Neutrophil (primary cell): ENCODE measurements at regions not wholly inside any gene's neighbourhood (a gene's known extent, or its start where the extent isn't known, plus 50 kb on each side); places are given as distances from the start of the nearest gene placed in this dataset.

Experiments
- H3K27ac ChIP-seq: fragments of 200-600 bp; sonication (generic); 2 replicates; pipeline ENCODE4 v1.5.1; 2016; ENCODE audit warnings: mild to moderate bottlenecking, moderate library complexity
- H3K27me3 ChIP-seq: fragments of 200-600 bp; sonication (generic); 2 replicates; pipeline ENCODE4 v1.6.0; 2016; ENCODE audit warnings: mild to moderate bottlenecking
- H3K36me3 ChIP-seq: fragments of 200-600 bp; sonication (generic); 2 replicates; pipeline ENCODE4 v1.5.1; 2017
- H3K4me1 ChIP-seq, 2 experiments: fragments of 200-600 bp in 1 of 2; sonication (generic) in 1 of 2; 1 replicate in 1 of 2; 2 replicates in 1 of 2; pipeline versions ENCODE4 v1.5.1 to v1.6.1; 2013 to 2016; ENCODE audit warnings: low read depth in 1 of 2, low read length in 1 of 2, mild to moderate bottlenecking in 1 of 2, moderate library complexity in 1 of 2; ENCODE audit not compliant: control insufficient read depth in 1 of 2, insufficient read depth in 1 of 2
- H3K4me3 ChIP-seq, 2 experiments: fragments of 200-600 bp in 1 of 2; sonication (generic) in 1 of 2; 1 replicate in 1 of 2; 2 replicates in 1 of 2; pipeline ENCODE4 v1.5.1; 2013 to 2016; ENCODE audit warnings: low read depth in 1 of 2, low read length in 1 of 2, mild to moderate bottlenecking in 1 of 2, moderate library complexity in 1 of 2
- H3K9me3 ChIP-seq: fragments of 200-600 bp; sonication (generic); 2 replicates; pipeline ENCODE4 v1.5.1; 2016
- CTCF ChIP-seq: fragments of 200-600 bp; sonication (generic); IDR thresholded peaks from 2 replicates; pipeline ENCODE4 v1.5.1; 2016; ENCODE audit warnings: antibody characterized with exemption

- no peaks in the 10 kb centered on the region for H3K36me3 ChIP-seq
- H3K4me1 ChIP-seq, result no peaks in the 10 kb centered on the region
- H3K9me3 ChIP-seq, result no peaks in the 10 kb centered on the region
- no peak overlapping the region for H3K4me3 ChIP-seq
- H3K27me3 ChIP-seq, result no peaks in the 10 kb centered on the region
- H3K27ac ChIP-seq, result no peak overlapping the region
- no peak for TF ChIP-seq CTCF
Observed at GRCh38 chr13:54640719-54641118, 1612.1 kb downstream of the OLFM4 start.

- Histone ChIP-seq H3K36me3 (no peaks in the 10 kb centered on the region), H3K27ac (no peak overlapping the region), H3K4me3 (no peak overlapping the region), H3K4me1 (no peaks in the 10 kb centered on the region), H3K9me3 (no peaks in the 10 kb centered on the region), H3K27me3 (no peaks in the 10 kb centered on the region)
- no peak for TF ChIP-seq CTCF
Observed at GRCh38 chr13:54643863-54644262, 1615.2 kb downstream of the OLFM4 start.

GRCh38 chr13:54647275-54647674 lies 1618.7 kb downstream of the OLFM4 start:
- Histone ChIP-seq H3K4me1 (no peaks in the 10 kb centered on the region), H3K27ac (no peak overlapping the region), H3K9me3 (no peaks in the 10 kb centered on the region), H3K36me3 (no peaks in the 10 kb centered on the region), H3K4me3 (no peak overlapping the region), H3K27me3 (no peaks in the 10 kb centered on the region)
- no peak for TF ChIP-seq CTCF

GRCh38 chr13:54657588-54657987 lies 1629.0 kb downstream of the OLFM4 start:
- TF ChIP-seq CTCF, result no peak
- H3K27ac ChIP-seq, result no peak overlapping the region
- H3K36me3 ChIP-seq, result no peaks in the 10 kb centered on the region

GRCh38 chr13:54658771-54659170 lies 1630.2 kb downstream of the OLFM4 start:
- Histone ChIP-seq H3K4me3 (no peak overlapping the region), H3K27me3 (no peaks in the 10 kb centered on the region), H3K27ac (no peak overlapping the region), H3K4me1 (no peaks in the 10 kb centered on the region), H3K9me3 (no peaks in the 10 kb centered on the region), H3K36me3 (no peaks in the 10 kb centered on the region)
- TF ChIP-seq CTCF, result no peak

More at GRCh38 chr13:54657588-54657987, 1629.0 kb downstream of the OLFM4 start:
- Histone ChIP-seq H3K27me3 (no peaks in the 10 kb centered on the region), H3K4me1 (no peaks in the 10 kb centered on the region), H3K9me3 (no peaks in the 10 kb centered on the region), H3K4me3 (no peak overlapping the region)

GRCh38 chr13:54660277-54660676 lies 1631.7 kb downstream of the OLFM4 start:
- Histone ChIP-seq H3K9me3 (no peaks in the 10 kb centered on the region), H3K36me3 (no peaks in the 10 kb centered on the region), H3K4me1 (no peaks in the 10 kb centered on the region), H3K27me3 (no peaks in the 10 kb centered on the region), H3K4me3 (no peak overlapping the region), H3K27ac (no peak overlapping the region)
- no peak for TF ChIP-seq CTCF
